Transverse colon (tissue), 4 donors: ENCODE measurements at regions not wholly inside any gene's neighbourhood (a gene's known extent, or its start where the extent isn't known, plus 50 kb on each side); places are given as distances from the start of the nearest gene placed in this dataset.

ENCODE experiments used
- DNase-seq: peaks from one replicate; pipeline ENCODE4 v3.0.0-alpha.2; 2019
- H3K27ac ChIP-seq, 4 donors: fragments of 200-600 bp; sonication (generic); 2 replicates each; pipeline ENCODE4 v1.5.1; 2016 to 2018; ENCODE audit warnings: inconsistent platforms in 4 of 4
- H3K27me3 ChIP-seq: fragments of 200-600 bp; sonication (generic); 2 replicates; pipeline ENCODE4 v1.5.1; 2017; ENCODE audit warnings: inconsistent platforms
- H3K36me3 ChIP-seq, 4 donors: fragments of 200-600 bp; sonication (generic); 2 replicates each; pipeline ENCODE4 v1.5.1; 2017 to 2019; ENCODE audit warnings: inconsistent platforms in 4 of 4
- H3K4me1 ChIP-seq, 4 donors: fragments of 200-600 bp; sonication (generic); 2 replicates each; pipeline ENCODE4 v1.5.1; 2017 to 2020; ENCODE audit warnings: inconsistent platforms in 4 of 4
- H3K4me3 ChIP-seq, 4 donors: fragments of 200-600 bp; sonication (generic); 1 replicate in 1 of 4; 2 replicates in 3 of 4; pipeline versions ENCODE4 v1.5.1 to v1.6.1; 2017 to 2019; ENCODE audit warnings: inconsistent platforms in 4 of 4
- H3K9me3 ChIP-seq, 2 donors: fragments of 200-600 bp; sonication (generic); 2 replicates each; pipeline ENCODE4 v1.5.1; 2017 to 2019; ENCODE audit warnings: inconsistent platforms in 2 of 2
- CTCF ChIP-seq, 5 experiments: fragments of 200-600 bp in 3 of 5; fragments of 450-650 bp in 2 of 5; sonication (generic) in 3 of 5; IDR thresholded peaks; 1 replicate in 2 of 5; 2 replicates in 3 of 5; pipeline ENCODE4 v1.5.1; 2016 to 2017; ENCODE audit warnings: antibody characterized with exemption in 5 of 5, inconsistent platforms in 3 of 5, mild to moderate bottlenecking in 2 of 5, moderate library complexity in 1 of 5
- EP300 ChIP-seq: sonication (generic); formaldehyde crosslinking; IDR thresholded peaks from one replicate; pipeline ENCODE4 v1.6.1; 2017; ENCODE audit warnings: antibody characterized with exemption, low read depth
- POLR2A ChIP-seq: fragments of 450-650 bp; IDR thresholded peaks from one replicate; pipeline ENCODE4 v1.6.1; 2016; ENCODE audit warnings: antibody characterized with exemption, mild to moderate bottlenecking, moderate library complexity
- POLR2AphosphoS5 ChIP-seq, 3 donors: sonication (generic); formaldehyde crosslinking; IDR thresholded peaks; one replicate each; pipeline ENCODE4 v1.6.1; 2016; ENCODE audit warnings: antibody characterized with exemption in 3 of 3
- WGBS, 2 donors: methylation state at CpG; one replicate each; pipeline ENCODE4 v1.1.5; 2018; ENCODE audit warnings: low coverage in 1 of 2; 5-methylcytosine and 5-hydroxymethylcytosine counted together
- in situ Hi-C, 4 donors: fragments of 200-750 bp; cut with MboI; loops; one replicate each; pipeline versions ENCODE4 v1.15.0 to v1.15.1; 2017; ENCODE audit warnings: low sequenced_read_pairs in 3 of 4, low pct_ligation_motif_present in 1 of 4, low pct_unique_long_range_greater_than_20kb in 1 of 4
- intact Hi-C: fragments of 100-400 bp; cut with DNase I; formaldehyde crosslinking; loops from one replicate; pipeline ENCODE4 v1.15.1; 2023; ENCODE audit warnings: low total_unique reads

GRCh38 chr3:89572261-89572660, 464.8 kb downstream of the EPHA3 start:
- intact Hi-C loops, result no loop called here
- Histone ChIP-seq H3K4me3 (no peak overlapping the region), H3K9me3 (no peaks in the 10 kb centered on the region), H3K36me3 (no peaks in the 10 kb centered on the region), H3K27me3 (no peaks in the 10 kb centered on the region), H3K27ac (no peak overlapping the region), H3K4me1 (no peaks in the 10 kb centered on the region)
- in situ Hi-C loops, result no loop called here
- TF ChIP-seq EP300, result no peak
- no peak for TF ChIP-seq POLR2A
- TF ChIP-seq POLR2AphosphoS5 (IDR thresholded peaks at IDR 0.05), result no peak
- TF ChIP-seq CTCF (IDR thresholded peaks at IDR 0.05), result no peak
- no peak for DNase-seq
- 76 to 89% methylated on average over 1 of the region's 1 CpG for WGBS, 2 donors

- H3K27ac ChIP-seq, result no peak overlapping the region
- no peaks in the 10 kb centered on the region for H3K9me3 ChIP-seq
- DNase-seq, result no peak
- H3K27me3 ChIP-seq, result no peaks in the 10 kb centered on the region
- intact Hi-C loops, result no loop called here
- no peaks in the 10 kb centered on the region for H3K36me3 ChIP-seq
- no peak for TF ChIP-seq EP300
- TF ChIP-seq CTCF (IDR thresholded peaks at IDR 0.05), result no peak
- no peak for TF ChIP-seq POLR2AphosphoS5 (IDR thresholded peaks at IDR 0.05)
- no peak for TF ChIP-seq POLR2A
- H3K4me3 ChIP-seq, result no peak overlapping the region
- in situ Hi-C loops, result no loop called here
- H3K4me1 ChIP-seq, result no peaks in the 10 kb centered on the region
- WGBS, 2 donors, result 58 to 73% methylated on average over 1 of the region's 1 CpG
These were observed 469.0 kb downstream of the EPHA3 start for GRCh38 chr3:89576417-89576816.

- H3K4me1 ChIP-seq, result no peaks in the 10 kb centered on the region
- no peak for DNase-seq
- H3K4me3 ChIP-seq, result no peak overlapping the region
- in situ Hi-C loops (no loop called here), intact Hi-C loops (no loop called here)
- H3K36me3 ChIP-seq, result no peaks in the 10 kb centered on the region
- no peak for TF ChIP-seq EP300
- TF ChIP-seq CTCF (IDR thresholded peaks at IDR 0.05), result no peak
- no peak for TF ChIP-seq POLR2A
- TF ChIP-seq POLR2AphosphoS5 (IDR thresholded peaks at IDR 0.05), result no peak
- no peak overlapping the region for H3K27ac ChIP-seq
- no peaks in the 10 kb centered on the region for H3K9me3 ChIP-seq
- no peaks in the 10 kb centered on the region for H3K27me3 ChIP-seq
- WGBS, 2 donors, result 73 to 75% methylated on average over 6 to 8 of the region's 8 CpGs
These were observed 470.5 kb downstream of the EPHA3 start for GRCh38 chr3:89577637-89578530.

GRCh38 chr3:89580859-89581258, 473.4 kb downstream of the EPHA3 start:
- intact Hi-C loops, result no loop called here
- Histone ChIP-seq H3K9me3 (no peaks in the 10 kb centered on the region), H3K4me3 (no peak overlapping the region), H3K36me3 (no peaks in the 10 kb centered on the region), H3K27ac (no peak overlapping the region), H3K4me1 (no peaks in the 10 kb centered on the region), H3K27me3 (no peaks in the 10 kb centered on the region)
- DNase-seq, result no peak
- in situ Hi-C loops, result no loop called here
- 42 to 45% methylated on average over 3 of the region's 3 CpGs for WGBS, 2 donors
- TF ChIP-seq POLR2A (no peak), POLR2AphosphoS5 (IDR thresholded peaks at IDR 0.05) (no peak), EP300 (no peak), CTCF (IDR thresholded peaks at IDR 0.05) (no peak)
